ENCODE measurements at regions not wholly inside any gene's neighbourhood (a gene's known extent, or its start where the extent isn't known, plus 50 kb on each side); places are given as distances from the start of the nearest gene placed in this dataset.

GRCh38 chr2:9753665-9754531 is 89.4 kb upstream of the TAF1B start:
- H3K27ac ChIP-seq = peak overlapping the region; percentile 100
- DNase-seq (ENCODE audit: low read depth, low spot score) = peak; percentile 73

GRCh38 chr2:9754532-9754887 is 88.8 kb upstream of the TAF1B start:
- H3K27ac ChIP-seq = peak overlapping the region; percentile 100
- DNase-seq (ENCODE audit: low read depth, low spot score) = no peak

GRCh38 chr2:9755008-9755407 is 88.3 kb upstream of the TAF1B start:
- no peak for DNase-seq (ENCODE audit: low read depth, low spot score)
- H3K27ac ChIP-seq = no peak overlapping the region

- H3K27ac ChIP-seq = no peak overlapping the region
- DNase-seq (ENCODE audit: low read depth, low spot score) = no peak
Observed at GRCh38 chr2:9755638-9756037, 87.6 kb upstream of the TAF1B start.

DNA sequence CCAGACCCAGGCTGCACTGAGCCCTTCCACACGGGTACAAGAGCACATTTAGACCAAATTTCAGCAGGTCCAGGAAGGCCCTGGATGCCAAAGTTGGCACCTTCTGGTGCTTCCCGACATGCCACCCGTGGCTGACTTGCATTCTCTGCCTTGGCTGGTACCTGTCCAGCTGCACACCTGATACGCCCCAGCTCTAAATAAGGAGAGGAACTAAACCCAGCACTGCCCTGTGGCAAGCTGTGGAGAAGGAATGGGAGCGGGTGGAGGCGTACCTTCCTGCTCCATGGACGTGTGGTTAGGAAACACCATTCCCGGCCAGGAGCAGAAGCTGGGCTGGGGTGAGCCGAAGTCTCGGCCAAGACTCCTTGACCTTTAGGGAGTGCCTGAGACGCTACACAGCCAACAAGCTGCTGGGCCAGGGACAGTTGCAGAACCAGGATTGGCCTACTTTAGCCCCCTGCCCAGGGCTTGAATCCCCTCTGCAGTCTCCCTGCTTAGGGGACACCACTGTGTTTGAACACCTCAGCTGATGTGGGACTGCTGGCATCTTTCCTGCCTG is 86.5 kb upstream of the TAF1B start:
- no peak for DNase-seq (ENCODE audit: low read depth, low spot score)
- H3K27ac ChIP-seq = no peak overlapping the region

DNA sequence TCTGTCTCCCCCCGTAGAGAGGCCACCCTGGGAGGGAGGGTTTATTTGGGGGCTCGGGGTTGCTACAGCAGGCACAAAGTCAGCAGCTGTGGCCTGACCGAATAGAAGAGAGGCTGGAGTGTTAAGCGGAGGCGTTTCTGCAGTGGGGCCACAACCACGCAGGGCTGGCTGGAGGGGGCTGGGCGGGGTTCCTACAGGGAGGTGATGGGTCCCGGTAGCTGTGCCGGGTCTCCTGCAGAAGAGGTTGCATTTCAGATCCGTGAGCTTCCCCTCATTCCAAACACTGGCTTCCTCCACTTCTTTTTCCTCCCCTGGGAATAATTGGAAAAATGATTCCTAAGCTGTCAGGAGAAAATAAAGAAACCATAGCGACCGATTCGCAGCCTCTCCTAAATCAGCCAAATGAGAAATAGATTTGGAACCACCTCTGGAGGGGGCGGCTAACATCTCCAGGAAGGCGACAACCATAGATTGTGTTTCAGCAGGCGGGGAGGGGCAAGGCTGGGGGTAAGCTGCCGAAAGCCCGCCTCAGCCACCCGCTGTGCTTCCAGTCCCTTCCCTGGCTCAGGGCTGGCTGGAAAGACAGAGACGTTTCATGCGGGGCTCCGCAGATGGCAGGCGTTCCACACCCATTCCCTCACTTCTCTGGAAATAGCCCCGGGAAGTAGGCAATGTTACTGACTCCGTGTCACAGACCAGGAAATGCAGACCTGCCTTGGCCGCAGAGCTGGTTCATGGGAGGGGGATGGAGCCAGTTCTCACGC is 85.6 kb upstream of the TAF1B start:
- DNase-seq (ENCODE audit: low read depth, low spot score) = no peak

DNA sequence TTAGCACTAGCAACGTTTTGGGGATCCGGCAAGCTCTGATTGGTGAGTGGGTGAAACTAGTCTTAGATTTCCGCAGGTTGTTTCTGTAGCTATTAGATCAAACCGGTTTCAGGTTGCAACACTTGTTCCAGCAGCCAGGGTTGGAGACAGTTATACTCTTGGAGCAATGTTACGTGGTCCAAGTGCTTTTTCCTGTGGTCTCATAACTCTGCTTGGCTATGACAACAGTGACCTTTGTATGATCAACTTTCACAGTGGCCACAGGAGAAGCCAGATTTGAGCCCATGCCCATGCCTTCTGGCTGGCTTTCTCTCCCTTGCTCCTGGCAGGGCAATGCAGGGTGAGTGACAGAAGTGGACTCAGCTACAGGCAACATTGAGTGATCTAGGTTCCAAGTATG is 84.5 kb upstream of the TAF1B start:
- no peak for DNase-seq (ENCODE audit: low read depth, low spot score)
- peak overlapping the region; percentile 18 for H3K27ac ChIP-seq

More for the DNA sequence above, 85.6 kb upstream of the TAF1B start:
- H3K27ac ChIP-seq = peak overlapping the region; percentile 18

- no peak for DNase-seq (ENCODE audit: low read depth, low spot score)
- H3K27ac ChIP-seq = peak overlapping the region; percentile 6
Observed at GRCh38 chr2:9760069-9760901, 83.0 kb upstream of the TAF1B start.

GRCh38 chr2:9760902-9761228 is 82.4 kb upstream of the TAF1B start:
- DNase-seq (ENCODE audit: low read depth, low spot score) = no peak

DNA sequence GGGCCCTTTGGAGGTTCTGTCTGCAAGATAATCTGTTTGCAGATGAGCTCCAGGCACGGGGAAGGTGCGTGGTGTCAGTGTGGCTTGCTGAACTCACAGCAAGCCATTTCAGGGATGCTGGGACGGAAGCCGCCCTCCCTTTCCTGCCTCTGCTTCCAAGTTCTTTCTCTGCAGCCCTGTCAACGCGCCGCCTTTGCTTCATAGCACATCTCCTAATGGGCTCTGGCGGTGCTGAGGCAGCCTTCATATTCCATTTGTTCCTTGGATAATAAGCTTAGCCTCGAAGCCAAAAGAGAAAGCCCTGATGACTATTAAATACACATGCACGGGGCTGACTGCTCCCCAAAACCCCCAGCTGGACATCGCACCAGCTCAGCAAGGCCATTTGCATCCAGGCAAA is 81.7 kb upstream of the TAF1B start:
- DNase-seq (ENCODE audit: low read depth, low spot score) = no peak
- no peak overlapping the region for H3K27ac ChIP-seq

More at GRCh38 chr2:9760902-9761228, 82.4 kb upstream of the TAF1B start:
- peak overlapping the region; percentile 6 for H3K27ac ChIP-seq

DNA sequence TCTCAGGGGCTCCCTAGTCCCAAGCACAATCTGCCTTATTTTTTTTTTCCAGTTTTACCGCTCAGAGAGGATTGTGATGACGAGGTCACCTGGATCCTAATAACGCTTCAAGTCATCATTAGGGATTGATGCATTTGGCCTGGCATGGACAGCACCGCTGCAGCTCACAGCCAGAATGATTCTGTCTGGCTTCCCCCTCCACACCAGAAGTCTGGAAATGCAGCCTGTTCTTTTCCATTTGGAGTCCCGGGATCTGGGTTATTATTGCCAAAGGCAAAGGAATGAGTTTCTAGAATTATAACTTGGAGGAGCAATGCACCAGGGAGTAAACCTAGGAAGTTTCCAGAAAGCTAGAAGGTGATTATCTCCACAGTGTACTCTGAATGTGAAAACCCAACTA is 81.1 kb upstream of the TAF1B start:
- no peak for DNase-seq (ENCODE audit: low read depth, low spot score)
- no peak overlapping the region for H3K27ac ChIP-seq

- DNase-seq (ENCODE audit: low read depth, low spot score) = no peak
- no peak overlapping the region for H3K27ac ChIP-seq
Observed at GRCh38 chr2:9762941-9763340, 80.3 kb upstream of the TAF1B start.

DNA sequence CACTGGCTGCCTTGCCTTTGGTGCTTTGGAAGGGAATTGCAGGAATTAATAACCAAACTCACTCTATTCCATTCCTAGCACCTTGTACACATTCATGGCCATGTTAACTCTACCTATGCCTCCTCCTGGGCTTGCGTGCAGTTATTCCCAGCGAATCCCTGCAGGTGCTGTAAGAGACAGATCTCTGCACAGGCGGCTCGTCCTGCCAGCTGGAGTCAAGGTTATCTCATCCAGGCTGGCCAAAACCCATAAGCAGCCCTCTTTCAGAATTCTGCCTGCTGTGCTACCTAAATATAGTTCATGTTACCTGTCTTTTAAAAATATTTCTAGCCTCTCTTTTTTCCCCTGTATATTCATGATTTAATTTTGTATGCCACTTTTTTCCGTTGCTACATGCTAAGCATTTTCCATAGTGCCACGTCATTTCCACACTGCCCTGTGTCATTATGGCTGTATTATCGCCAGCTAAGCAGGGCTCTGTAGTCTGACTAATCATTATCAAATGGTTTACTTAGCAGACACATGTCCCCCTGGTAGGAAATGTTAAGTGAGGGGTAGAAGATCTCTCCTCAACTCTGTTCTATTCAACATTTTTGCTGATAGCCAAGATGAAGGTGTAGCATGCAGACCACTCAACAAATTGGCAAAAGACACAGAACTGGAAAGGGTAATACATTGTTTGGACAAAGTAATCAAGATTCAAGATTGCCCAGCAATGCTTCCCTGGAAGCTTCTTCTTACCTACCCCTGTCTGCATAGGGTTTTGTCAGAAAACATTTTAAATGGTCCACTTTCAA is 79.7 kb upstream of the TAF1B start:
- no peak for DNase-seq (ENCODE audit: low read depth, low spot score)
- no peak overlapping the region for H3K27ac ChIP-seq

GRCh38 chr2:9764153-9764778 is 79.0 kb upstream of the TAF1B start:
- no peak for DNase-seq (ENCODE audit: low read depth, low spot score)
- H3K27ac ChIP-seq = no peak overlapping the region

DNA sequence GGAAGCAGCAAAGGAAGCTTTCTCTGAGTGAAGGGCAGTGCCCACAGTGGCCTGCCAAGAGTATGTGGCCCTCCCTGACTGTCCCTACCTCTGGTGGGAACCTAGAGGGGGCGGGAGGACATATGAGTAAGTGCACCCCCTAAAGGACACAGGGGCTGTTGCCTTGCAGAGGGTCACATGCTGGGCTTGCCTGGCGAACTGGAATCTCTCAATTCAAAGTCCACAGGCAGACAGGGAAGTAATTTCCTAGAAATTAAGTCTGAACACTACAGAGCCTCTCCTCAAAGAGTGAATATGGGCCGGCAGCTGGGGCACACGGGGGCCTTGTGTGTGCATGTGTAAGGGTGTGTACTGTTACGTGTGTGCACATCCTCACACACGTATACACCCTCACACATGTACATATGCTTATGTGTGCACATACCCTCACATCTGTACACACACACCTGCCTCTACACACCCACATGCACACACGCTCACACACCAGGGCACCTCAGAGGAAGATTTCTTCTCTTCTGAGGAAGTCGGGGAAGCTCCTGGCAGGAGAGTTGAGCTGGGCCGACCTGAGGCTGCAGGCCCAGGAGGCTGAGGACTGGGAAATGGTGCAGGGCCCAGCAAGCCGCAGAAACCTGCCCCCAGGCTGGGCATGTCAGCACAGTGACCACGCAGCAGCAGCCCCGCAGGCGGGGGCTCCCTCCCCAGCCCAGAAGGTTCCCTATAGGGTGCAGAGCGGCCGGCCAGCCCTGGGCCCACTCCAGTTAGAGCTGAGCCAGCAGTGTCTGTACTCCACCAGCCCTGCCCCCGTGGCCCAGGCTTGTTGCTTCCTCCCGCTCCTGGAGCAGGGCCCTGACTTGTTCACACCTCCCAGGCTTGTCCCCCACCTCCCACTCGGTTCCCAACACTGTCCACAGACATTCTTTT is 77.4 kb upstream of the TAF1B start:
- DNase-seq (ENCODE audit: low read depth, low spot score) = no peak
- H3K27ac ChIP-seq = no peak overlapping the region

- H3K27ac ChIP-seq = no peak overlapping the region
- no peak for DNase-seq (ENCODE audit: low read depth, low spot score)
Observed at GRCh38 chr2:9767656-9768281, 75.5 kb upstream of the TAF1B start.

GRCh38 chr2:9768388-9768787 is 74.9 kb upstream of the TAF1B start:
- no peak for DNase-seq (ENCODE audit: low read depth, low spot score)
- no peak overlapping the region for H3K27ac ChIP-seq

Data from epithelial cell of prostate (primary cell).